ENCODE measurements at regions not wholly inside any gene's neighbourhood (a gene's known extent, or its start where the extent isn't known, plus 50 kb on each side); places are given as distances from the start of the nearest gene placed in this dataset.

GRCh38 chr16:51637770-51638094 lies 486.7 kb upstream of the SALL1 start:
- TF ChIP-seq CTCF (IDR thresholded peaks at IDR 0.05) (no peak), POLR2A (IDR thresholded peaks at IDR 0.05) (no peak), EP300 (IDR thresholded peaks at IDR 0.05; ENCODE audit: low read depth) (no peak)

Data from transverse colon (tissue), 3 donors.